Keratinocyte (primary cell): ENCODE measurements at regions not wholly inside any gene's neighbourhood (a gene's known extent, or its start where the extent isn't known, plus 50 kb on each side); places are given as distances from the start of the nearest gene placed in this dataset.
A peak's percentile ranks its signal among the peaks of the same experiment; 100 is the strongest.

Source experiments
- DNase-seq: peaks from one replicate; pipeline ENCODE4 v3.0.0-alpha.2; 2011; ENCODE audit warnings: low read depth, missing footprints, low spot score
- FAIRE-seq: peaks from 2 replicates; lab custom pipeline; 2011; peaks lifted over from hg19 to GRCh38; lab: Jason Lieb, UNC
- H2AFZ ChIP-seq: 2 replicates; pipeline ENCODE4 v1.6.0; 2012; ENCODE audit warnings: low read length, control low read depth, inconsistent platforms; ENCODE audit not compliant: control insufficient read depth
- H3K27ac ChIP-seq: 2 replicates; pipeline ENCODE4 v1.5.1; 2011; ENCODE audit warnings: low read length; ENCODE audit not compliant: control insufficient read depth, insufficient read depth
- H3K27me3 ChIP-seq: 3 replicates; pipeline ENCODE4 v1.6.0; 2011; ENCODE audit warnings: low read length; ENCODE audit not compliant: control insufficient read depth, insufficient read depth; ENCODE audit errors: extremely low read depth
- H3K36me3 ChIP-seq, 2 experiments: 2 replicates in 1 of 2; 3 replicates in 1 of 2; pipeline ENCODE4 v1.5.1; 2011; ENCODE audit warnings: low read length in 2 of 2, mild to moderate bottlenecking in 1 of 2; ENCODE audit not compliant: control insufficient read depth in 2 of 2, insufficient read depth in 2 of 2; ENCODE audit errors: extremely low read depth in 1 of 2
- H3K4me1 ChIP-seq: 3 replicates; pipeline ENCODE4 v1.5.1; 2011; ENCODE audit warnings: low read length; ENCODE audit not compliant: control insufficient read depth, insufficient read depth; ENCODE audit errors: extremely low read depth
- H3K4me2 ChIP-seq: 3 replicates; pipeline ENCODE4 v1.6.0; 2011; ENCODE audit warnings: low read depth, low read length; ENCODE audit not compliant: control insufficient read depth, insufficient read depth; ENCODE audit errors: extremely low read depth
- H3K4me3 ChIP-seq, 3 experiments: fragments of 200-600 bp in 1 of 3; sonication (generic) in 1 of 3; 2 replicates in 2 of 3; 3 replicates in 1 of 3; pipeline ENCODE4 v1.5.1; 2011 to 2016; ENCODE audit warnings: low read length in 3 of 3, mild to moderate bottlenecking in 3 of 3, control low read depth in 2 of 3, inconsistent platforms in 1 of 3, low read depth in 1 of 3, mixed read lengths in 1 of 3, mixed run types in 1 of 3, moderate library complexity in 1 of 3; ENCODE audit not compliant: control insufficient read depth in 2 of 3, insufficient read depth in 2 of 3; ENCODE audit errors: extremely low read depth in 1 of 3
- H3K79me2 ChIP-seq: 2 replicates; pipeline ENCODE4 v1.6.0; 2012; ENCODE audit warnings: low read length; ENCODE audit not compliant: control insufficient read depth, insufficient read depth
- H3K9ac ChIP-seq: 3 replicates; pipeline ENCODE4 v1.6.0; 2011; ENCODE audit warnings: low read length; ENCODE audit not compliant: control insufficient read depth, insufficient read depth; ENCODE audit errors: extremely low read depth
- H3K9me1 ChIP-seq: 3 replicates; pipeline ENCODE4 v1.6.0; 2011; ENCODE audit warnings: low read length; ENCODE audit not compliant: control insufficient read depth, insufficient read depth; ENCODE audit errors: extremely low read depth
- H3K9me3 ChIP-seq: 2 replicates; pipeline ENCODE4 v1.5.1; 2012; ENCODE audit warnings: low read depth, low read length; ENCODE audit not compliant: control insufficient read depth
- H4K20me1 ChIP-seq: 3 replicates; pipeline ENCODE4 v1.6.0; 2011; ENCODE audit warnings: low read length; ENCODE audit not compliant: control insufficient read depth, insufficient read depth; ENCODE audit errors: extremely low read depth
- CTCF ChIP-seq, 3 experiments: IDR thresholded peaks in 1 of 3; conservative IDR thresholded peaks in 1 of 3; optimal IDR thresholded peaks in 1 of 3; 2 replicates in 2 of 3; 3 replicates in 1 of 3; pipeline versions ENCODE3 to v1.5.1; 2011; ENCODE audit warnings: low read length in 3 of 3, mild to moderate bottlenecking in 3 of 3, moderate library complexity in 2 of 3, control low read depth in 1 of 3, inconsistent platforms in 1 of 3; ENCODE audit not compliant: insufficient read depth in 2 of 3; ENCODE audit errors: extremely low read depth in 1 of 3
- EZH2 ChIP-seq: IDR thresholded peaks from one replicate; pipeline ENCODE4 v1.6.1; 2012; ENCODE audit warnings: inconsistent platforms, mild to moderate bottlenecking, low read length, moderate library complexity
- dilution Hi-C: fragments of 300-500 bp; cut with MboI; formaldehyde crosslinking; loops from one replicate; pipeline ENCODE4 v1.7.0; 2020; ENCODE audit warnings: low sequenced_read_pairs; ENCODE audit not compliant: extremely low pct_ligation_motif_present

DNA sequence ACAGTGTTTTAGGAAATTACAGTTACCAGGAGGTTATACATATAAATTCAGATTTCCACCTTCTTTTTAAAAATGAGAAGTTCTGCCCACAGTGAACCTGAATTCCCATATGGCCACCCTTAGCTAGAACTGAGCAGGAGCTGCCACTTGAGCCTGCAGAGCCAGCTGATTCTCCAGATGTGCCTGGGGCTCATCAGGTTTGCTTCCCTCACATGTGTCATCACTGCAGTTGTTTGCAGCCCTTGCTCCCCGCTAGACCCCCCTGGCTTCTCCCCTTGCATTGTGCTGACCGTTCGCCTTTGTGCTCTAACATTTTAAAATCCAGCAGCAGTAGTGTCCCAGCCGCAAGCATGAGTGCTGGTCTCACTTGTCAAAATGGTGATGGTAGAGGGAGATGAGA, 131.1 kb downstream of the UTRN start:
- Histone ChIP-seq H3K27me3 (no peaks in the 10 kb centered on the region), H3K79me2 (peaks cover 30% of the 10 kb centered on the region), H3K36me3 (no peaks in the 10 kb centered on the region), H3K9ac (peak overlapping the region; percentile 15), H3K9me3 (no peaks in the 10 kb centered on the region), H3K4me1 (peaks cover 15% of the 10 kb centered on the region), H2AFZ (no peak overlapping the region), H4K20me1 (no peaks in the 10 kb centered on the region), H3K4me3 (no peak overlapping the region), H3K27ac (no peak overlapping the region), H3K9me1 (no peaks in the 10 kb centered on the region), H3K4me2 (peak overlapping the region; percentile 22)
- dilution Hi-C loops, result no loop called here
- DNase-seq, result no peak
- FAIRE-seq, result peak; percentile 34
- TF ChIP-seq CTCF (optimal IDR thresholded peaks at IDR 0.05 in 1 of 3, IDR thresholded peaks at IDR 0.05 in 1 of 3, conservative IDR thresholded peaks at IDR 0.05 in 1 of 3; ENCODE audit: extremely low read depth in 1 of 3, insufficient read depth in 2 of 3, low read length in 3 of 3) (no peak), EZH2 (no peak)

DNA sequence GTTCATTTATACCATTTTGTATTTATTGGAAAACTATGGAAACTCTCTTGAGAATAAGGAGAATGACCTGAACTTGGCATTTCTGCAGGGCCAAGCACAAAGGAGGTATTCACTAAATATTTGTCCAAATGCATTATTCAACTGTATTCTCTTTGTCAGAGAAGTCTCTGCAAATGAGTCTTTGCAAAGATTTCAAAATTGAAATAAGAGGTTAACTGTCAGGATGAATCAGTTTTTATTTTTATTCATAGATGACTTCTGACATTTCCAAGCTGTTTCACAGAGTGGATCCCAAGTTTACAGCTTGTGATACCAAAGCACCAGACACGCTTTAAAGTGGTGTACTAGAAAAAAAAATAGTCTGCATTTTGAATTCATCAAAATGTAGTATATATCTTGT, 131.6 kb downstream of the UTRN start:
- Histone ChIP-seq H3K9me3 (no peaks in the 10 kb centered on the region), H3K36me3 (no peaks in the 10 kb centered on the region), H3K9me1 (no peaks in the 10 kb centered on the region), H3K27me3 (no peaks in the 10 kb centered on the region), H3K9ac (no peak overlapping the region), H3K79me2 (peaks cover 28% of the 10 kb centered on the region), H3K4me2 (no peak overlapping the region), H3K4me1 (peaks cover 15% of the 10 kb centered on the region), H3K4me3 (no peak overlapping the region), H3K27ac (no peak overlapping the region), H4K20me1 (no peaks in the 10 kb centered on the region), H2AFZ (no peak overlapping the region)
- no peak for TF ChIP-seq CTCF (optimal IDR thresholded peaks at IDR 0.05 in 1 of 3, IDR thresholded peaks at IDR 0.05 in 1 of 3, conservative IDR thresholded peaks at IDR 0.05 in 1 of 3; ENCODE audit: extremely low read depth in 1 of 3, insufficient read depth in 2 of 3, low read length in 3 of 3)
- no peak for TF ChIP-seq EZH2
- DNase-seq (no peak), FAIRE-seq (no peak)
- dilution Hi-C loops, result no loop called here
